Transverse colon (tissue), 4 donors: ENCODE measurements at regions not wholly inside any gene's neighbourhood (a gene's known extent, or its start where the extent isn't known, plus 50 kb on each side); places are given as distances from the start of the nearest gene placed in this dataset.

Source experiments
- DNase-seq: peaks from one replicate; pipeline ENCODE4 v3.0.0-alpha.2; 2019
- H3K27ac ChIP-seq, 4 donors: fragments of 200-600 bp; sonication (generic); 2 replicates each; pipeline ENCODE4 v1.5.1; 2016 to 2018; ENCODE audit warnings: inconsistent platforms in 4 of 4
- H3K27me3 ChIP-seq: fragments of 200-600 bp; sonication (generic); 2 replicates; pipeline ENCODE4 v1.5.1; 2017; ENCODE audit warnings: inconsistent platforms
- H3K36me3 ChIP-seq, 4 donors: fragments of 200-600 bp; sonication (generic); 2 replicates each; pipeline ENCODE4 v1.5.1; 2017 to 2019; ENCODE audit warnings: inconsistent platforms in 4 of 4
- H3K4me1 ChIP-seq, 4 donors: fragments of 200-600 bp; sonication (generic); 2 replicates each; pipeline ENCODE4 v1.5.1; 2017 to 2020; ENCODE audit warnings: inconsistent platforms in 4 of 4
- H3K4me3 ChIP-seq, 4 donors: fragments of 200-600 bp; sonication (generic); 1 replicate in 1 of 4; 2 replicates in 3 of 4; pipeline versions ENCODE4 v1.5.1 to v1.6.1; 2017 to 2019; ENCODE audit warnings: inconsistent platforms in 4 of 4
- H3K9me3 ChIP-seq, 2 donors: fragments of 200-600 bp; sonication (generic); 2 replicates each; pipeline ENCODE4 v1.5.1; 2017 to 2019; ENCODE audit warnings: inconsistent platforms in 2 of 2
- CTCF ChIP-seq, 5 experiments: fragments of 200-600 bp in 3 of 5; fragments of 450-650 bp in 2 of 5; sonication (generic) in 3 of 5; IDR thresholded peaks; 1 replicate in 2 of 5; 2 replicates in 3 of 5; pipeline ENCODE4 v1.5.1; 2016 to 2017; ENCODE audit warnings: antibody characterized with exemption in 5 of 5, inconsistent platforms in 3 of 5, mild to moderate bottlenecking in 2 of 5, moderate library complexity in 1 of 5
- EP300 ChIP-seq: sonication (generic); formaldehyde crosslinking; IDR thresholded peaks from one replicate; pipeline ENCODE4 v1.6.1; 2017; ENCODE audit warnings: antibody characterized with exemption, low read depth
- POLR2A ChIP-seq: fragments of 450-650 bp; IDR thresholded peaks from one replicate; pipeline ENCODE4 v1.6.1; 2016; ENCODE audit warnings: antibody characterized with exemption, mild to moderate bottlenecking, moderate library complexity
- POLR2AphosphoS5 ChIP-seq, 3 donors: sonication (generic); formaldehyde crosslinking; IDR thresholded peaks; one replicate each; pipeline ENCODE4 v1.6.1; 2016; ENCODE audit warnings: antibody characterized with exemption in 3 of 3
- WGBS, 2 donors: methylation state at CpG; one replicate each; pipeline ENCODE4 v1.1.5; 2018; ENCODE audit warnings: low coverage in 1 of 2; 5-methylcytosine and 5-hydroxymethylcytosine counted together
- in situ Hi-C, 4 donors: fragments of 200-750 bp; cut with MboI; loops; one replicate each; pipeline versions ENCODE4 v1.15.0 to v1.15.1; 2017; ENCODE audit warnings: low sequenced_read_pairs in 3 of 4, low pct_ligation_motif_present in 1 of 4, low pct_unique_long_range_greater_than_20kb in 1 of 4
- intact Hi-C: fragments of 100-400 bp; cut with DNase I; formaldehyde crosslinking; loops from one replicate; pipeline ENCODE4 v1.15.1; 2023; ENCODE audit warnings: low total_unique reads

DNA sequence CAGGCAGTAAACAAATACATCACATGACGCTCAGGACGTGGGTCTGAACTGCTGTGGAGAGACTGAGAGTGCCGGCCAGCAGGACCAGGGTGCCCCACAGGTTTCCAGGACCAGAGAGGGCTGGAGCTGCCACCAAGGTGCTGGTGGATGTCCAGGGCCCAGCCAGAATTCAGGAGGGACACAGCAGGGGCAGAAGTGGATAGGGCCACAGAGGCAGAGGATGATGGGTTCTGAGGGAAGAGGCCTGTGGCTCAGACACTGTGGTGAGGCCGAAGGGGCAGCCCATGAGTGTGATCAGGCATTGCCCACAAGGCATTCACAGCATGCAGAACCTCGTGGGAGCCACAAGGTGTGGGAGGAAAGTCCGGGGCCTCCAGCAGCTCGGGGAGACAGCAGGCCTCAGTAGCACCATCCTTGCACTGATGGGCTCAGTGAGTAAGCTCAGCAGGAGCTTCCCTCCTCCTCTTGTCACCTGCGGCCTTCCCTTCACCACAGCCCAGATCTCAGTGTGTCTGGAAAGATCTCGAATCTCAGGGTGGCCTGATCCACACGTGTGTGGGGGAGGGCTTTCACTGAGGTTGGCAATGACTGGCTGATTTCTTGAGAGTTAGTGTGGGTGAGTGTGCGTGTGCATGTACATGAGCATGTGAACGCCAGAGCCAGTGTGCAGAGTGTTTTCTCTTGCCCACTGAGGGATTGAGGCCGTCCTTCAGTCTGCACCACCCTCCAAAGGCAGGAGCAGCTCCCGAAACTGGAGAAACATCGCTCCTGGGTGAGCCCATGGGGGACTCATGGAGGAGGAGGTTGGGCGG, 181.8 kb upstream of the RAB6C start:
- no peak for DNase-seq
- WGBS, 2 donors, result 73% methylated on average over 15 of the region's 16 CpGs; no CpG with 5 or more reads in 1 of the 2 donors
- Histone ChIP-seq H3K27ac (no peak overlapping the region), H3K27me3 (no peaks in the 10 kb centered on the region), H3K36me3 (no peaks in the 10 kb centered on the region), H3K4me3 (no peak overlapping the region), H3K9me3 (no peaks in the 10 kb centered on the region), H3K4me1 (no peaks in the 10 kb centered on the region)
- intact Hi-C loops (no loop called here), in situ Hi-C loops (no loop called here)
- TF ChIP-seq POLR2AphosphoS5 (IDR thresholded peaks at IDR 0.05) (no peak), EP300 (no peak), POLR2A (no peak), CTCF (IDR thresholded peaks at IDR 0.05) (no peak)

GRCh38 chr2:129798301-129798581, 181.2 kb upstream of the RAB6C start:
- TF ChIP-seq CTCF (IDR thresholded peaks at IDR 0.05), result no peak
- no peak for TF ChIP-seq POLR2AphosphoS5 (IDR thresholded peaks at IDR 0.05)
- TF ChIP-seq EP300, result no peak
- no peak for TF ChIP-seq POLR2A
- no peak overlapping the region for H3K4me3 ChIP-seq
- in situ Hi-C loops, result no loop called here
- H3K27me3 ChIP-seq, result no peaks in the 10 kb centered on the region
- no peaks in the 10 kb centered on the region for H3K36me3 ChIP-seq
- no peaks in the 10 kb centered on the region for H3K4me1 ChIP-seq
- intact Hi-C loops, result no loop called here
- 83 to 100% methylated on average over 2 to 8 of the region's 9 CpGs for WGBS, 2 donors
- no peaks in the 10 kb centered on the region for H3K9me3 ChIP-seq
- DNase-seq, result no peak
- H3K27ac ChIP-seq, result no peak overlapping the region

DNA sequence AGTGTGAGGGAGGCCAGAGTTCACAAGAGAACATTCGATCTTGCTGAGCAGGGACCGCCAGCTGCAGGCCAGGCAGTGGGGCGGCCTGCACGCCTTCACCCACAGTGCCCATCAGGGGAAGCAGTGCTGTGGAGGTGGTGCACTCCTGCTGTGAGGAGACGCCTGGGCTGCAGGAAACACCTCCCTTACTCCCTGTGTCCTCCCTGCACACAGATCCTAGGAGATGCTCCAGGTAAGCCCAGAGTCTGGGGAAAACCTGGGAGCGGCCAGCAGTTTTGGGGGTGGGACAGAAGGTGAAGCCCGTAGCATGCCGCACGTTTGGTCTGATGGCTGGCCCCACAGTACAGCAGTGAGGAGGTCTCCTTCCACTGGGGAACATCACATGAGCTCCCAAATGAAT, 180.8 kb upstream of the RAB6C start:
- Histone ChIP-seq H3K36me3 (no peaks in the 10 kb centered on the region), H3K27me3 (no peaks in the 10 kb centered on the region), H3K4me1 (no peaks in the 10 kb centered on the region), H3K27ac (no peak overlapping the region), H3K9me3 (no peaks in the 10 kb centered on the region), H3K4me3 (no peak overlapping the region)
- DNase-seq, result no peak
- 80 to 83% methylated on average over 3 to 9 of the region's 9 CpGs for WGBS, 2 donors
- TF ChIP-seq POLR2AphosphoS5 (IDR thresholded peaks at IDR 0.05), result no peak
- intact Hi-C loops (no loop called here), in situ Hi-C loops (no loop called here)

GRCh38 chr2:129799036-129799958, 180.2 kb upstream of the RAB6C start:
- Histone ChIP-seq H3K27me3 (no peaks in the 10 kb centered on the region), H3K4me1 (no peaks in the 10 kb centered on the region), H3K9me3 (no peaks in the 10 kb centered on the region), H3K36me3 (no peaks in the 10 kb centered on the region), H3K4me3 (no peak overlapping the region), H3K27ac (no peak overlapping the region)
- in situ Hi-C loops, result no loop called here
- TF ChIP-seq EP300 (no peak), CTCF (IDR thresholded peaks at IDR 0.05) (no peak), POLR2AphosphoS5 (IDR thresholded peaks at IDR 0.05) (no peak), POLR2A (no peak)
- WGBS, 2 donors, result 89 to 97% methylated on average over 3 to 18 of the region's 18 CpGs
- intact Hi-C loops, result no loop called here
- no peak for DNase-seq
